H1 (cell line): ENCODE measurements at regions not wholly inside any gene's neighbourhood (a gene's known extent, or its start where the extent isn't known, plus 50 kb on each side); places are given as distances from the start of the nearest gene placed in this dataset.

Experiments used
- CHD7 ChIP-seq: fragments of 300-600 bp; sonication (generic); IDR thresholded peaks from 2 replicates; pipeline ENCODE4 v1.7.1; 2012; ENCODE audit warnings: low read length, moderate library complexity, mild to moderate bottlenecking, inconsistent platforms; ENCODE audit not compliant: insufficient replicate concordance

GRCh38 chr1:38538834-38539233, 320.7 kb downstream of the RRAGC start (continued):
- no peak for TF ChIP-seq CHD7
